ENCODE measurements at regions not wholly inside any gene's neighbourhood (a gene's known extent, or its start where the extent isn't known, plus 50 kb on each side); places are given as distances from the start of the nearest gene placed in this dataset.

- TF ChIP-seq CTCF (IDR thresholded peaks at IDR 0.05; ENCODE audit: poor library complexity) (no peak), EZH2 (IDR thresholded peaks at IDR 0.05; ENCODE audit: borderline replicate concordance) (no peak)
Measured at GRCh38 chr6:14287707-14288106, 170.1 kb downstream of the CD83 start.
